ENCODE measurements at regions not wholly inside any gene's neighbourhood (a gene's known extent, or its start where the extent isn't known, plus 50 kb on each side); places are given as distances from the start of the nearest gene placed in this dataset.

- Histone ChIP-seq H3K4me3 (ENCODE audit: low read length) (no peak overlapping the region), H3K4me1 (ENCODE audit: control insufficient read depth, insufficient read depth, low read length) (no peaks in the 10 kb centered on the region), H3K27me3 (ENCODE audit: control insufficient read depth, insufficient read depth, low read length) (no peaks in the 10 kb centered on the region), H3K36me3 (ENCODE audit: control insufficient read depth, insufficient read depth, low read length) (no peaks in the 10 kb centered on the region), H3K9me3 (ENCODE audit: control insufficient read depth, low read length) (no peaks in the 10 kb centered on the region), H3K9ac (ENCODE audit: low read length) (no peak overlapping the region)
Measured at GRCh38 chr2:240297256-240298116, 138.0 kb upstream of the GPC1 start.

- H3K4me1 ChIP-seq (ENCODE audit: control insufficient read depth, insufficient read depth, low read length) = no peaks in the 10 kb centered on the region
Measured at GRCh38 chr2:240298117-240298790, 137.2 kb upstream of the GPC1 start.

GRCh38 chr2:240298803-240299709 lies 136.4 kb upstream of the GPC1 start:
- H3K36me3 ChIP-seq (ENCODE audit: control insufficient read depth, insufficient read depth, low read length) = no peaks in the 10 kb centered on the region
- H3K4me1 ChIP-seq (ENCODE audit: control insufficient read depth, insufficient read depth, low read length) = no peaks in the 10 kb centered on the region
- no peak overlapping the region for H3K9ac ChIP-seq (ENCODE audit: low read length)
- H3K4me3 ChIP-seq (ENCODE audit: low read length) = no peak overlapping the region
- H3K27me3 ChIP-seq (ENCODE audit: control insufficient read depth, insufficient read depth, low read length) = no peaks in the 10 kb centered on the region
- no peaks in the 10 kb centered on the region for H3K9me3 ChIP-seq (ENCODE audit: control insufficient read depth, low read length)

More at GRCh38 chr2:240298117-240298790, 137.2 kb upstream of the GPC1 start:
- no peak overlapping the region for H3K9ac ChIP-seq (ENCODE audit: low read length)
- H3K36me3 ChIP-seq (ENCODE audit: control insufficient read depth, insufficient read depth, low read length) = no peaks in the 10 kb centered on the region
- no peak overlapping the region for H3K4me3 ChIP-seq (ENCODE audit: low read length)
- H3K9me3 ChIP-seq (ENCODE audit: control insufficient read depth, low read length) = no peaks in the 10 kb centered on the region
- no peaks in the 10 kb centered on the region for H3K27me3 ChIP-seq (ENCODE audit: control insufficient read depth, insufficient read depth, low read length)

- no peaks in the 10 kb centered on the region for H3K9me3 ChIP-seq (ENCODE audit: control insufficient read depth, low read length)
- H3K9ac ChIP-seq (ENCODE audit: low read length) = no peak overlapping the region
- H3K4me1 ChIP-seq (ENCODE audit: control insufficient read depth, insufficient read depth, low read length) = no peaks in the 10 kb centered on the region
- H3K36me3 ChIP-seq (ENCODE audit: control insufficient read depth, insufficient read depth, low read length) = no peaks in the 10 kb centered on the region
- no peak overlapping the region for H3K4me3 ChIP-seq (ENCODE audit: low read length)
- peaks cover 2% of the 10 kb centered on the region for H3K27me3 ChIP-seq (ENCODE audit: control insufficient read depth, insufficient read depth, low read length)
Measured at GRCh38 chr2:240299710-240300068, 135.8 kb upstream of the GPC1 start.

GRCh38 chr2:240300261-240300821 lies 135.1 kb upstream of the GPC1 start:
- Histone ChIP-seq H3K4me3 (ENCODE audit: low read length) (no peak overlapping the region), H3K9ac (ENCODE audit: low read length) (no peak overlapping the region), H3K36me3 (ENCODE audit: control insufficient read depth, insufficient read depth, low read length) (no peaks in the 10 kb centered on the region), H3K27me3 (ENCODE audit: control insufficient read depth, insufficient read depth, low read length) (peaks cover 2% of the 10 kb centered on the region), H3K9me3 (ENCODE audit: control insufficient read depth, low read length) (no peaks in the 10 kb centered on the region), H3K4me1 (ENCODE audit: control insufficient read depth, insufficient read depth, low read length) (no peaks in the 10 kb centered on the region)

GRCh38 chr2:240300840-240301239 lies 134.6 kb upstream of the GPC1 start:
- Histone ChIP-seq H3K4me1 (ENCODE audit: control insufficient read depth, insufficient read depth, low read length) (no peaks in the 10 kb centered on the region), H3K27me3 (ENCODE audit: control insufficient read depth, insufficient read depth, low read length) (peaks cover 2% of the 10 kb centered on the region), H3K36me3 (ENCODE audit: control insufficient read depth, insufficient read depth, low read length) (no peaks in the 10 kb centered on the region), H3K4me3 (ENCODE audit: low read length) (no peak overlapping the region), H3K9me3 (ENCODE audit: control insufficient read depth, low read length) (no peaks in the 10 kb centered on the region), H3K9ac (ENCODE audit: low read length) (no peak overlapping the region)

GRCh38 chr2:240301256-240301795 lies 134.1 kb upstream of the GPC1 start:
- H3K27me3 ChIP-seq (ENCODE audit: control insufficient read depth, insufficient read depth, low read length) = peaks cover 2% of the 10 kb centered on the region
- no peaks in the 10 kb centered on the region for H3K4me1 ChIP-seq (ENCODE audit: control insufficient read depth, insufficient read depth, low read length)
- H3K9ac ChIP-seq (ENCODE audit: low read length) = no peak overlapping the region
- no peaks in the 10 kb centered on the region for H3K9me3 ChIP-seq (ENCODE audit: control insufficient read depth, low read length)
- no peaks in the 10 kb centered on the region for H3K36me3 ChIP-seq (ENCODE audit: control insufficient read depth, insufficient read depth, low read length)
- no peak overlapping the region for H3K4me3 ChIP-seq (ENCODE audit: low read length)

GRCh38 chr2:240302041-240302440 lies 133.4 kb upstream of the GPC1 start:
- Histone ChIP-seq H3K9me3 (ENCODE audit: control insufficient read depth, low read length) (no peaks in the 10 kb centered on the region), H3K27me3 (ENCODE audit: control insufficient read depth, insufficient read depth, low read length) (peaks cover 2% of the 10 kb centered on the region), H3K4me1 (ENCODE audit: control insufficient read depth, insufficient read depth, low read length) (no peaks in the 10 kb centered on the region), H3K4me3 (ENCODE audit: low read length) (no peak overlapping the region), H3K9ac (ENCODE audit: low read length) (no peak overlapping the region), H3K36me3 (ENCODE audit: control insufficient read depth, insufficient read depth, low read length) (no peaks in the 10 kb centered on the region)

- Histone ChIP-seq H3K4me3 (ENCODE audit: low read length) (no peak overlapping the region), H3K27me3 (ENCODE audit: control insufficient read depth, insufficient read depth, low read length) (peaks cover 2% of the 10 kb centered on the region), H3K9me3 (ENCODE audit: control insufficient read depth, low read length) (no peaks in the 10 kb centered on the region), H3K9ac (ENCODE audit: low read length) (no peak overlapping the region), H3K4me1 (ENCODE audit: control insufficient read depth, insufficient read depth, low read length) (no peaks in the 10 kb centered on the region), H3K36me3 (ENCODE audit: control insufficient read depth, insufficient read depth, low read length) (no peaks in the 10 kb centered on the region)
Measured at GRCh38 chr2:240302933-240303595, 132.4 kb upstream of the GPC1 start.

GRCh38 chr2:240303896-240304745 lies 131.3 kb upstream of the GPC1 start:
- Histone ChIP-seq H3K9me3 (ENCODE audit: control insufficient read depth, low read length) (no peaks in the 10 kb centered on the region), H3K4me1 (ENCODE audit: control insufficient read depth, insufficient read depth, low read length) (no peaks in the 10 kb centered on the region), H3K9ac (ENCODE audit: low read length) (no peak overlapping the region), H3K27me3 (ENCODE audit: control insufficient read depth, insufficient read depth, low read length) (peaks cover 2% of the 10 kb centered on the region), H3K4me3 (ENCODE audit: low read length) (no peak overlapping the region), H3K36me3 (ENCODE audit: control insufficient read depth, insufficient read depth, low read length) (no peaks in the 10 kb centered on the region)
